ENCODE measurements at regions not wholly inside any gene's neighbourhood (a gene's known extent, or its start where the extent isn't known, plus 50 kb on each side); places are given as distances from the start of the nearest gene placed in this dataset.

DNA sequence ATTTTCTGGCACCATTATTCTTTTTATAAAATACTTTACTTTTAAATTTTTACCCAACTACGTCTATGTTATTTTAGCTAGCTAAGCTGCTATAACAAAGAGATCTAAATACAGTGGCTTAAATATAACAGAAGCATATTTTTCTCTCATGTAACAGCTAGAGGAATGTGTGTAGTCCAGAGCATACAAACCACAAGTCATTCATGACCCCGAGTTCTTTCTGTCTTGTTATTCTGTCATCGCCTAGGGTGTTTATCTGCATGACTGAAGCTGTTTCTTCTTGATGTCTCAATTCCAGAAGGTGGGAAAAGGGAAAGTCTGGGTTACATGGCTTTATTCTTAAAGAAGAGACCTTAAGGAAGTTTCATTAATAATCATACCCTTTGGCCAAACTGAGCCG, 136.9 kb upstream of the RFX3 start (continued):
- TF ChIP-seq, protein P1, sequence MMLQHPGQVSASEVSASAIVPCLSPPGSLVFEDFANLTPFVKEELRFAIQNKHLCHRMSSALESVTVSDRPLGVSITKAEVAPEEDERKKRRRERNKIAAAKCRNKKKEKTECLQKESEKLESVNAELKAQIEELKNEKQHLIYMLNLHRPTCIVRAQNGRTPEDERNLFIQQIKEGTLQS (IDR thresholded peaks at IDR 0.05; ENCODE audit: borderline replicate concordance, extremely low read depth, low read depth, low read length): no peak

GRCh38 chr9:3660936-3661335, 135.1 kb upstream of the RFX3 start:
- ATAC-seq: no peak
- no peaks in the 10 kb centered on the region for H3K79me2 ChIP-seq (ENCODE audit: control insufficient read depth, insufficient read depth, low read length)
- BruUV-seq (replicated peaks): no TSS peak
- no peaks in the 10 kb centered on the region for H4K20me1 ChIP-seq (ENCODE audit: control insufficient read depth, insufficient read depth)
- in situ Hi-C loops (cut with MboI) (no loop called here), intact Hi-C loops (cut with micrococcal nuclease; ENCODE audit: unreplicated experiment) (no loop called here)
- no peak overlapping the region for H3K9ac ChIP-seq (ENCODE audit: control insufficient read depth, insufficient read depth, low read length)
- CTCF ChIA-PET: no interaction called here
- POLR2A ChIA-PET: no interaction called here
- 40% methylated on average over 1 of the region's 1 CpG for WGBS (ENCODE audit: insufficient coverage, insufficient replicate concordance, low lambda C conversion rate, missing lambda C conversion rate)
- no peaks in the 10 kb centered on the region for H3K27me3 ChIP-seq (replicated peaks in 1 of 2; ENCODE audit: control insufficient read depth in 2 of 2, insufficient read depth in 2 of 2, low read length in 1 of 2)
- no peaks in the 10 kb centered on the region; a peak in 1 of 4 replicates for H3K36me3 ChIP-seq (ENCODE audit: control insufficient read depth in 2 of 2, insufficient read depth in 2 of 2, low read length in 1 of 2)
- no peak overlapping the region for H2AFZ ChIP-seq (ENCODE audit: control insufficient read depth, low read depth, low read length)
- SMC1A ChIA-PET (ENCODE audit: uncharacterized antibody, unreplicated experiment): interaction anchor here (1.2 kb wide), 1 partner anchor 9 kb away, joined by 3 read pairs; no protein-coding TSS in a partner anchor
- TF ChIP-seq ASH2L (IDR thresholded peaks at IDR 0.05; ENCODE audit: borderline replicate concordance, low read depth): no peak
- TF ChIP-seq CBX3 (IDR thresholded peaks at IDR 0.05; ENCODE audit: borderline replicate concordance, low read depth): no peak
- TF ChIP-seq SMC3 (IDR thresholded peaks at IDR 0.05; ENCODE audit: borderline replicate concordance, low read length): no peak
- no peak for TF ChIP-seq ESRRA (IDR thresholded peaks at IDR 0.05; ENCODE audit: low read length)
- TF ChIP-seq IRF5 (IDR thresholded peaks at IDR 0.05; ENCODE audit: borderline replicate concordance): no peak
- no peak for TF ChIP-seq SMARCA5 (IDR thresholded peaks at IDR 0.05)
- no peak for TF ChIP-seq YBX1 (IDR thresholded peaks at IDR 0.05)
- no peak for TF ChIP-seq HDGF (IDR thresholded peaks at IDR 0.05)
- no peak for TF ChIP-seq SREBF2 (IDR thresholded peaks at IDR 0.05; ENCODE audit: low read length)
- TF ChIP-seq, protein P2, sequence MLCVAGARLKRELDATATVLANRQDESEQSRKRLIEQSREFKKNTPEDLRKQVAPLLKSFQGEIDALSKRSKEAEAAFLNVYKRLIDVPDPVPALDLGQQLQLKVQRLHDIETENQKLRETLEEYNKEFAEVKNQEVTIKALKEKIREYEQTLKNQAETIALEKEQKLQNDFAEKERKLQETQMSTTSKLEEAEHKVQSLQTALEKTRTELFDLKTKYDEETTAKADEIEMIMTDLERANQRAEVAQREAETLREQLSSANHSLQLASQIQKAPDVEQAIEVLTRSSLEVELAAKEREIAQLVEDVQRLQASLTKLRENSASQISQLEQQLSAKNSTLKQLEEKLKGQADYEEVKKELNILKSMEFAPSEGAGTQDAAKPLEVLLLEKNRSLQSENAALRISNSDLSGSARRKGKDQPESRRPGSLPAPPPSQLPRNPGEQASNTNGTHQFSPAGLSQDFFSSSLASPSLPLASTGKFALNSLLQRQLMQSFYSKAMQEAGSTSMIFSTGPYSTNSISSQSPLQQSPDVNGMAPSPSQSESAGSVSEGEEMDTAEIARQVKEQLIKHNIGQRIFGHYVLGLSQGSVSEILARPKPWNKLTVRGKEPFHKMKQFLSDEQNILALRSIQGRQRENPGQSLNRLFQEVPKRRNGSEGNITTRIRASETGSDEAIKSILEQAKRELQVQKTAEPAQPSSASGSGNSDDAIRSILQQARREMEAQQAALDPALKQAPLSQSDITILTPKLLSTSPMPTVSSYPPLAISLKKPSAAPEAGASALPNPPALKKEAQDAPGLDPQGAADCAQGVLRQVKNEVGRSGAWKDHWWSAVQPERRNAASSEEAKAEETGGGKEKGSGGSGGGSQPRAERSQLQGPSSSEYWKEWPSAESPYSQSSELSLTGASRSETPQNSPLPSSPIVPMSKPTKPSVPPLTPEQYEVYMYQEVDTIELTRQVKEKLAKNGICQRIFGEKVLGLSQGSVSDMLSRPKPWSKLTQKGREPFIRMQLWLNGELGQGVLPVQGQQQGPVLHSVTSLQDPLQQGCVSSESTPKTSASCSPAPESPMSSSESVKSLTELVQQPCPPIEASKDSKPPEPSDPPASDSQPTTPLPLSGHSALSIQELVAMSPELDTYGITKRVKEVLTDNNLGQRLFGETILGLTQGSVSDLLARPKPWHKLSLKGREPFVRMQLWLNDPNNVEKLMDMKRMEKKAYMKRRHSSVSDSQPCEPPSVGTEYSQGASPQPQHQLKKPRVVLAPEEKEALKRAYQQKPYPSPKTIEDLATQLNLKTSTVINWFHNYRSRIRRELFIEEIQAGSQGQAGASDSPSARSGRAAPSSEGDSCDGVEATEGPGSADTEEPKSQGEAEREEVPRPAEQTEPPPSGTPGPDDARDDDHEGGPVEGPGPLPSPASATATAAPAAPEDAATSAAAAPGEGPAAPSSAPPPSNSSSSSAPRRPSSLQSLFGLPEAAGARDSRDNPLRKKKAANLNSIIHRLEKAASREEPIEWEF (IDR thresholded peaks at IDR 0.05; ENCODE audit: insufficient replicate concordance, low read depth, low read length): no peak
- TF ChIP-seq GATAD2B (conservative IDR thresholded peaks at IDR 0.05; ENCODE audit: low read depth): no peak
- RAD21 ChIA-PET (ENCODE audit: unreplicated experiment): no interaction called here
- no peak overlapping the region for H3K27ac ChIP-seq (ENCODE audit: control insufficient read depth, insufficient read depth)
- H3K4me3 ChIP-seq: no peak overlapping the region
- H3K9me3 ChIP-seq (replicated peaks; ENCODE audit: control insufficient read depth, insufficient read depth, low read length): no peaks in the 10 kb centered on the region; the same call in 2 of the 3 replicates
- H3K4me1 ChIP-seq (ENCODE audit: control insufficient read depth, insufficient read depth, low read length): no peaks in the 10 kb centered on the region
- no peak for DNase-seq (ENCODE audit: low read depth, low spot score)
- no peak for FAIRE-seq
- no peak overlapping the region for H3K4me2 ChIP-seq (ENCODE audit: control insufficient read depth, insufficient read depth)
